GM21447 (cell line): ENCODE measurements at regions not wholly inside any gene's neighbourhood (a gene's known extent, or its start where the extent isn't known, plus 50 kb on each side); places are given as distances from the start of the nearest gene placed in this dataset.

Experiments
- ATAC-seq: cut with Tn5 transposase; IDR thresholded peaks from one replicate; pipeline ENCODE4 v1.9.1; 2021; ENCODE audit not compliant: unreplicated experiment

DNA sequence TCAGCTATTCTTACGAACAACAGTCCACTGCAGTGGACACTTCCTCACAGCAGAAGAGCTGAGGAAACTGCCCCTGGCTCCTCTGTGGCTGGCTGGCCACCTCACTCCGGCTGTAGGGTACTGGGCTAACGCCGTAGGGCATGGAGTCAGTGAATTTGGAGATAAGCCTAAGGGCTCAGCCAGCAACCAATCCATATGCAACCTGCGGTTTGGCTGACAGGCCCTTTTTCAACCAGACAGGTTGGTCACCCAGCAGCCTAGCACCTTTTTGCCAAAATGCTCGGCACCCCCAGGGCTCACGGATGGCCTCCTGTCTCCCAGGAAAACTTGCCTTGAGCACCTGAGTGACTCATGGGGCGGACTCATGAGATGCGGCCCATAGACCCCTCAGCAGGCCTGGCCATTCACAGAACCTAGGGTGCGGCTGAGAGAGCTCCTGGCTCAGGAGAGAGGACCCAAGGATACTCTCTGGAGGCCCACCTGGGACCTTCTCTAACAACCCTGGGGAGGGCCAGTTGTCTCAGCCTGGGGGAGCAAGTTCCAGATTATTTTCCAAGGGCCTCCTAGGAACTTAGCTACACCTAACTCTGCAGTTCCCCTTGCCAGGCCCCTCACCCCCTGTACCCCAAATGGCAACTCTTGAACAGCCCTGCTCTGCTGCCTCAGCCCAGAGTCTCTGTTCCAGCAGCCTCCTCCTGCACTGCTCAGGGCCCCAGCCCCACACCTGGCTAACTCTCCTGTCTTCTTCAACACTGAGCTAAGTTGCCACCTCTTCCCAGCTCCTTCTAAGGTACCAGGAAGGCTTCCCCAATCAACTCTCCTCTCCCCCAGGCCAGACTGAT lies 252.1 kb downstream of the CYP26B1 start:
- no peak for ATAC-seq

DNA sequence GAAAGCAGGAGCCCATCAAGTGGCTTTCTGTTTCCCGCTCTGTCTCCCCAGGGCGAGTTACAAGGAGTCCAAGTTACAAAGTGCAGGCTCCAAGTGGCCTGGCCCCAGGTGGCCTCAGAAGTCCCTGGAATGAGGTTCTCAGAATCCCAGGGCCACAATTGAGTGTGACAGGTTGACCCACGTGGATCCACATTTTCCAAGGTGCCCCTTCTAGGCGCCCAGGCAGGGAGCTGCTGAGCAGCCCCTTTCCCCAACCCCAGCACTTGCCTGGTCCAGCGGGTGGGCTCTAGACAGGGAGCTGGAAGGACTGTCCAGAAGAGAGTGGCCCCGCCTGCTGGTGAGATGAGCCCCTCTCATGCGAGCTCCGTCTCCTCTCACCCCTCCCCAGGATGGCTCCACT lies 253.4 kb downstream of the CYP26B1 start:
- no peak for ATAC-seq

DNA sequence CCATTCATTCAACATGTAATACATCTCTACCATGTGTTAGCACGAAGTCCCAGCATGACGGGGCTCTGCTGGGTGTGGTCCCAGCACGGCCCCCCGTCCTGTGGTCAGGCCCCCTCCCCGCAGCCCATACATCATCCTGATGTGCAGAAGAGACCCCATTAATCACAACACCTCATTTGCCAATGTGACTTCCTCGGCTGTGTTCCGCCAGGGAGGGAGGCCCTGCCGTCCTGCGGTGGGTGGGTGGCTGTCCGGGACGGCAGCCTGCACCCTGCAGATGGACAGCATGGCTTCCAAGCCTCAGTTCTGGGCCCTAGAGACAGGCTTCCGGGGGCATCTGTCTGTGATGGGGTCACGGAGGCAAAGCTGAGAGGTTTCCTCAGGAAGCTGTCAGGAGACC lies 254.0 kb downstream of the CYP26B1 start:
- no peak for ATAC-seq

DNA sequence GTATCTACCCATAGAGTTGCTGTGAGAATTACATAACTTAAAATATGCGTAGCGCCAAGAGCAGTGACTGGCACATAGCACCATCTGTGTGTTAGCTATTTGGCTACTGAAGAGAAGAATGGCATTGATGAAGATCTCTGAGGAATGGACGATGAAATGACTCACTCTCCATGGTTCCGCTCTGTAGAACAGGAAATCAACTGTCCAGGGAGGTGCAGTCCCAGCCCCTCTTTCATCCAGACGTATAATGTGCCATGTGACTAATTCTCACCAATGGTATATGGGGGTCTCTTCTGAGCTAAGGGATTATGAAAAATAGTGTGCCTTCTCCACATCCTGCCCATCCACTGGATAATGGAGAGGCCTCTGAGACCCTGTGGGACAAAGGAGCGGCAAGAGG lies 254.8 kb downstream of the CYP26B1 start:
- ATAC-seq, result no peak

DNA sequence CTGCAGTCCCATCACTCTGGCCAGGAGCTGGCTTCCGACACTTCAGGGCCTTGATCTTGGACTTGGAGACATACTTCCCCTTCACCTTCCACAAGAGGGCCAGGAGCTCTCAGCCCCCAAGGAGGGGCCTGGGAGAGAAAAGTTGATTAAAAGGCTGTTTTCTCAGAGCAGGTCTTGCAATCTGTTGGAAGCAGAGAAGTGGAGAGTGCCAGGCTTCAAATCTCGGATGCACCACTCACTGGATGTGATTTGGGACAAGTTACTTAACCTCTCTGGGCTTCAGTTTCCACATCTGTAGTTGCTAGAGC lies 255.3 kb downstream of the CYP26B1 start:
- ATAC-seq, result no peak

DNA sequence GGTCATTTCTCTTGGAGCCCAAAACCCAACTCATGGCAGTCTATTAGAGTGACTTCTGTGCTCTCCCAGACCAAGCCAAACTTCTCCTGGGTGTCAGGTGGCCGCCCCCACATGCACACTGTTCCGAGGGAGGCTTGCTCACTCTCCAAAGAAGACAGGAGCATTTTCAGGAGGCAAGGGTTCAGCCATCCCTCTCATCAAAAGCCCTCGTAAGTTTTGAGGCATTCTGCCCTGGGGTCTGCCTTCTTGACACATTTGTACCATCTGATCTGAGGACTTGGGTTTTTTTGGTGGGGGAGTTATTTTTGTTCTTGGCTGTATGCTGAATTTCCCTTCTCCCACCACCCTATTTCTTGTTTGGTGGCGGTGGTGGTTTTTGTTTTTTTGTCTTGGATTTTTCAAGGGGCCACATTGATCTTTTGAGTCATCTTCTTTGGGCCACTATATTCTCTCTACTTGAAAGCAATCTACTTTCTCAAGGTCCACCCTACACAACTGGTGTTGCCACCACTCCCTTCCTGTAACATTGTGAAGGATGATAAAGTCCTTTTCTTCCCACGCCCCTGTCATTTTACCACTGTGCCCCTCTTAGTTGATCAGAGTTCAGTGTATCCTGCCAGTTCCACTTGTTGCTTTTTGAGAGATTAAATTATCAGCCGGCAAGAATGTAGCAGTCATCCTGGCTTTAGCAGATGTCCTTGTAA lies 255.8 kb downstream of the CYP26B1 start:
- ATAC-seq, result no peak

DNA sequence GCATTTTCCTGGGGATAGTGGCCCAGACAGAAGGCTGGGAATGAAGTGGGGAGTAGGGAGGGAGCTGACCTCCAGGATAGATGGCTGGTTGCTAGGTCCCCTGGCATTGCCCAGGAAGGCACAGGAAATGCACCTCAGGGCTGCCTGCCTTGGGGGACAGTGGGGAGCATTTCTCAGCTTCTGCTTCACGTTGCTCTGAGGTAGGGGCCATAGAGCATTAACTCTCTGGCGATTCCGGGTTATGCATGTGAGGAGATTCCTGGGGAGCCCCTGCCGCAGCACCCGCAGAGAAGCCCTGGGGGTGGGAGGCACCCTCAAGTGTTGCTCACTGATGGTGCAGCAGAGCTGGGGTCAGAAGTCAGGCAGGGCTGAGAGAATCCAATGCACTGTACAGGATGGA lies 256.5 kb downstream of the CYP26B1 start:
- no peak for ATAC-seq

DNA sequence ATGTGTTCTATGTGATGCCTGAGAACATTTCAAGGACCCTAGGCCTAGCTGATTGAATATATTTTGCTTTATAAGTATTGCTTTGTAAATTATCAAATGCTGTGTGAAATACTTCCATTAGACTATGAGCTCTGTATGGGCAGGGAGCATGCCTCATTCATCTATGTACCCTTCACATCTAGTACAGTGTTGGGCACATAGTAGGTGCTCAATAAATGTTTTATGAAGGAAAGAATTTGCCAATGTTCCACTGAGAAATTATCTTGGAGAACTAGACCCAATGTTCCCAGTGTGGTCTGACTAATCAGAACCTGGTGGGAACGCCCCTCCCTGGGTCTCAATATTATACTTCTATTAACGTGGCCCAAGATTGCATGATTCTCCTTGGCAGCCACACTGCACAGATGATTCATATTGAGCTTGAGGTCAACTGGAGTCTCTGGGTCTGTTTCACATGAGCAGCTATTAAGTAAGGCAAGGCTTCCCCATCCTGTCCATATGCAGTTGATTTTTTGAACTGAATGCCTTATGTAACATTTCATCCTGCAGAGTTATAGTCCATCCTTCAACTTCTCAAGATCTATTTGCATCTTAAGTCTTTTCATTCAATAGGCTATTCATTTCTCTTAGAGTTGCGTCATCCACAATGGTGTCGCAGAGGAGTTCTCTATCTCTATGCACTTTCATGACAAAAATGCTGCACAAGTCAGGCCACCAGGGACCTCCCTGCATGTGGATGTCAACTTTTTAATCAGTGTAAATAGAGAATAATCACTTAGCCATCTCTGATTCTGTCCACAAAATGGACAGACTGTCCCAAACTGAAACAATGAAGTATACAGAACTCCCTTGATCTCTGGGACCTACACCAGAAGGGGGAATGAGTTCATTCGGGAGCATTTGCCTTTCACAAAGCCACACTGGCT lies 257.6 kb downstream of the CYP26B1 start:
- no peak for ATAC-seq

DNA sequence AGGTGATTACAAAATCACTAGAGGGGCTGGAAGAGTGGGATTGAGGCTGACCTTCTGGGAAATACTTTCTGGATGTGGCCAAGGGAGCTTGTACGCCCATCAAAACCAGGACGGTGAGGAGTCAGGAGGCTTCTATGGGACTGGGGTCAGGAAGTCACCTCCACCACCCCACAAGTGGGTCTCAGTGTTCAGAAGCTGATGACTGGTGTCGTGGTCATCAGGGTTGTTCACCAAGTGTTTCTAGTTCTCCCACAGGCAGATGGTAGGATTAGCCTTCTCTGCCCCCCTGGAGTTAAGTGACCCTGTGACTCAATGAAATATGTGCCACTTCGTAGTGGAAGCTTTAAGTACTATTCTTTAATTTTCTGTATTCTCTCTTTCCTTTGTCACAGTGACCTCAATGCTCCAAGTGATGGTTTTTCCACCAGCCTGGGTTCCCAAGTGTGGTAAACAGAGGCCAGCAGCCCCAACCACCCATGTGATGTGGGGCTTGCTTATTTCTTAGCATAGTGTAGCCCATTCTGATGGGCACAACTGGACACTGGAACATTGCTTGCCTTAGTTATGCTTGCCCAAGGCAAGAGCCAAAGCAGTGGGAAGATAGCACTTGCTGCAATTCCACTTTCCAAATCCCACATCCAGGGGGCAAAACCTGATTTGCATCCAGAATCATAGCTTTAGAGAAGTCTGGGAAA lies 258.8 kb downstream of the CYP26B1 start:
- ATAC-seq, result no peak

DNA sequence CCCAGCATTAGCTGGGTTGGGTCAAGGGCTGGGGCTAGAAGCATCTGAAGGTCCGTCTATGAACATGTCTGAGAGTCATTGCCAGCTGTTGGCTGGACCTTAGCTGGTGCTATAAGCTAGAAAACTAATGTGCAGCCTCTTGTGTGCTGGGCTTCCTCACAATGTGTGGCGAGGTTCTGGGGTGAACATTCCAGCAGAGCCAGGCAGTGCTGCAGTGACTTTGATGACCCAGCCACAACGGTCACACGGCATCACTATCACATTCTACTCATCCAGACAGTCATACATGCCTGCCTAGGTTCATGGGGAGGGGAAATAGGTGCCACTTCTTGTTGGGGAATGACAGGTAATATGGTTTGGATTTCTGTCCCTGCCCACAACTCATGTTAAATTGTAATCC lies 260.5 kb downstream of the CYP26B1 start:
- ATAC-seq, result no peak

DNA sequence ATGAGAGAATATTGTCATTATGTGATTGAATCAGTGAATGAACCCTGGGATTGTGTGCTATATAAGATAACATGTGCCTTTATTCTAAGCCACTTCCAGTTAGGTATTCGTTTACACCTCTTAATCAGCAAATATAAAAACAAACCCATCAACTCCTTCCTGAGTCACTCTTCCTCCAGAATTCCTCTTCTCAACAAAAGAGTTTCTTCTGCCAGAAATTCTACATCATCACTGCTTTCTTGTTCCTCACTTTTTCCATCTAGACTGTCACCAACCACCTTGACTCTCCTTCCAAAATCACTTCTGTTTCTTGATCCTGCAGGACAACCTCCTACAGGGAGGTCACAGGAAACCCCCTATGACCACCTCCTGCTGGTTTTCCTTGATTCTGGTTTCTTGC lies 261.4 kb downstream of the CYP26B1 start:
- ATAC-seq, result no peak

DNA sequence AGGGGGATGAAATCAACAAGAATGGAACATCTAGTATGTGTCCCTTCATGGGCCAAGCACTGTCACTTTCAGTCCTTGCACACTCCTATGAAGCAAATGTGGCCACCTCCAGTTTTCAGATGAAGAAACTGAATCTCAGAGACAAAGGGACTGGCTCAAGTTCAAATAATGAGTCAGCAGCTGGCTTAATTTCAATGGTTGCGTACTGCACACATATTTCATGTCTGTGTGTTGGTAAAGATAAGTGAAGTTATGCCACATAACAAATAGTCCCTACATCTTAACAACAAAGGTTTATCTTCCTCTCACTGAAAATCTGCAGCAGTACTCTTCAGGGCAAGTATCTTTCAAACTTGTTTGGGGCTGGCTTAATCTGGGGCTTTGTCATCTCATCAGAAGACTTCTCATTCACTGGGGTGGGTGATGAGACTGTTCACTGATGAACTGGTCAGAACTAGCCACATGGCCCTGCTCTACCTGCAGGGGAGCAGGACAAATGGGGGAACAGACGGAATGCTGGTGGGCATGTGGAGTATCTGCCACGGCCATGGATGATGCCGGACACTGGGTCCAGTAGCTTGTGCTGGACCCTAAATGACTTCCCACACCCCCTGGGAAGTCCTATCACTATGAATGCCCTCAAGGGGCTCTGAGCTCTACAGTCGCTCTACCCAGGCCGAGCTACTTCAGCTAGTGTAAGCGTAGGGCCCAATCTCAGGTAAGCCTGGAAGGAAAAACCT lies 263.2 kb downstream of the CYP26B1 start:
- no peak for ATAC-seq

DNA sequence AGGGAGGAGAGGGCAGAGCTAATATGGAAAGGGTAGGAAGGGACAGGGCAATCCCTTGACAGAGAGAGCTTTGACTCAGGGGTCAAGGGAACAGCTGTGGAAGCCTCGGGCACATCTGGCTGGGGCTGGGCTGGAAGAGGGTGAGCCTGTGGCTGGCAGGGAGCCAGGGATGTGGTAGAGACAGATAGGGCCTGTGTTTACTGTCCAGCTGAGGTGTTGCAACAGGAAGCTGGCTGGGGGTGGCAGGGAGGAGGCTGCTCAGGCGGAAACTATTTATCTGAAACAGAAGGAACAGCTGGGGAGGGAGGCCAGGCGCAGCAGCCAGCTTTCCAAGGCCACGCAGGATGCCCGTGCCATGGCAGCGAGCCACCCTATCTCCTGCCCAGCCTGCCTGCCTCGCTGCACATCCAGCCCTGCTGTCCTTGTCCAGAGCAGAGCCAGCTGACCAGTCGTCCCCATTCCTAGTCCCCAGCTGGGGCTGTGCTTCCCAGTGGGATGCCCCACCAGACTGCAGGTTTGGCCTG lies 264.7 kb downstream of the CYP26B1 start:
- ATAC-seq, result no peak

DNA sequence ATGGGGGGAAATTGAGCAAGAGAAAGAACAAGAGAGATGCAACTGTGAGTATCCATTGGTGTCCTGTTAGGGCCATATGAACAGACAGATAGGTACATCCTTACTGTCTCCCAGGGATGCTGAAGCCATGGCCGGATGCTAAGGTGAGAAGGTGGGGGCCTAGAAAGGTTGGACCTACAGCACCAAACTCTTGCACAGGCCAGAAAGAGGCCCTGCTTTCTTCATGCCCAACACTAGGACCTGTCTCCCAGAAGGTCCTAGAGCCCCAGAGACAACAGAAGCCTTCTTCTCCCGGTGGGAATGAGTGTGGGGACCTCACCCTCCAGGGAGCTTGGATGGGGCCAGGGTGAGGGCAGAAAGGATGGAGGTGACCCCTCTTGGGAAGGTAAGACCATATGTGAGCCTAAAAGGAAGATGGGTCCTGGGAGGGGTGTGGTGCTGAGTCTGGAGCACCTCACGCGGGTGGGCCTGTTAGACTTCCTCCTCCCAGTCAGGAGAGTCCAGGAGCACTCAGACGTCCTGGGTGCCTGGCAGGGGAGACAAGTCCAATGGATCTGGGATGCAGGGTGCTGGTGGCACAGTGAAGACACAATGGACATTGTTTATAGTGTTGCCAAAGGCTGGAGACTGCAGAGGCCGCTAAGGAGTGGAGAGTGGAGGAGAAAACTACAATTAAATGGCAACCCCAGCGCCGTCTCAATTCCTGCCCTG lies 265.3 kb downstream of the CYP26B1 start:
- ATAC-seq, result no peak

DNA sequence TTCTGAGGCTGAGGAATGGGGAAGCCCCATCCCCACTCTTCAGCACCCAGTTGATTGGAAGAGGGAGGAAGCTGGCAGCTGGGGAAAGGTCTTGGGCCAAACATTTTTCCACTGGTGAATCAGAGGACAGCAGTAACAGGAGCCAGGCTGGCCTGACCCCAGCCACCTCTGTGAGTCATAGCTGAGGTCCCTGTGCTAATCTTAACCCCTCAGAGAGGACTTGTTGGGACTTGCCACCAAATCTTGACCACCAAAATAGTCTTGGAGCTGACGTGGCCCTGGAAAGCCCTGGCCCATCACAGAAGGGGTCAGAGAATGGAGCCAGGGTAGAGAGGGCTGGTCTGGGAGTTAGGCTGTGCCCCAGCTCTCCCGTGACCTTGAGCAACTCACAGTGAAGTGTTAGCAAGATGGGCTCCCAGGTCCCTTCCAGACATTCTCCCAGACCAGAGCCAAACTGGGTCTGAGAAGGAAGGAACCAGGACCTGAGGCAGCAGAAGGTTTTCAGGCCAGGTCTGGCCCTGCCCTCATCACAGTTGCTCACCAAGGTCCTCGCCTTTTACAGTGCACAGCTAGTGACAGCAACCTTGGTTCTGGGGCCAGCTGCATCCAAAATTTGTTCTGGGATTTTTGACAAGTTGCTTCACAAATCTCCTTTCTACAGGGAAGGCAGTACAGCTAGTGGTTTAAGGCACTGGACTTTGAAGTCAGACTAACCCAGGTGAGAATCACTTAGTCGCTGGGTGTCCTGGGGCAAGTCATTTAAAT lies 266.6 kb downstream of the CYP26B1 start:
- no peak for ATAC-seq

DNA sequence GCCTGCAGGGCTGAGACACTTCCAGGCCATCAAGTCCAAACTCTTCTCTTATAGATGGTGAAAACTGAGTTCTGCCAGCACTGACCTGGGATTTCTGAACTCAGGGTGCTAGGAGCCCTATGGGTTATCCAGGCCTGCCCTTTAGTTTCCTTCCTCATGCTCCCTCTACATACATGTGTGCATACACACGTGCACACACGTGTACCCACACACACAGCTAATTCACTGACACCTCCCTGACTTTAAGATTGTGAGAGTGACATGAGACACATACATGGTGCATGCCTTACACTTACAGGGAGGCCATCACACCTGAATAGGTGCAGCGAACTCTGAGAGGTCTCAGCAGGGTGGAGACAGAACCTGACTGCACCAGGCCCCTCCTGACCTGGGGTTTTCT lies 267.4 kb downstream of the CYP26B1 start:
- no peak for ATAC-seq

DNA sequence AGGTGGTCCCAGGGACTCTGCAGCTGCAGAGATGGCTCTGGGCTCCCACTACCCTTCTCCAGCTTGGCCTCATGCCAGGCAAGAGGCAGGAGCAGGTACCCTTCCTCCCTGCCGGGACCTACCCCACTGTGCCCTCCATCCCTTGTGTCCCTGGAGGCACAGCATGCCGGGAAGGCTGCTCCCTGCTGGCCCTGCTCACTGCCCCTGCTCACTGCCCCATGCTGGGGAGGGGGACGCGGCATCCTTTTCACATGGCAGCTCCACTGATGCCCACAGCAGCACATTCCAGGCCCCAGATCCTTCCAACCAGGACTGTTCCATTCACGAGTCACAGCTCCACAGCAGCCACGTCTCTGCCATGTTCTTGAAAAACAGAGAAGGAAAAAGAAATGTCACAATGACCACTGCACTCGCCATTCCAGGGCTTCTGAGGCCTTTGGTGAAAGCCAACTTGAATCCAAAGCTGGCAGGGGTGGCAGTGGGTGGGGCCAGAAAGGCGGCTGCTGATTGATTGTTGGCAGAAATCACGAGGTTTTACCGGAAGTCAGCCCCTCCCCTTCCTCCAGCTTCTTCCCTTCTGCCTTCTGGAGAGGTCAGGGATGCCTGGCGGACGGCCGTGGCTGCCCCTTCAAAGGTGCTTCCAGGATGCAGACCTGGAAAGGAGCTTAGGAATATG lies 268.0 kb downstream of the CYP26B1 start:
- no peak for ATAC-seq
